Astrocyte (in vitro differentiated cells and primary cell): ENCODE measurements at regions not wholly inside any gene's neighbourhood (a gene's known extent, or its start where the extent isn't known, plus 50 kb on each side); places are given as distances from the start of the nearest gene placed in this dataset.

Source experiments
- CTCF ChIP-seq: IDR thresholded peaks from 2 replicates; pipeline ENCODE4 v1.5.1; 2011; ENCODE audit warnings: low read depth, mild to moderate bottlenecking, inconsistent platforms, low read length, moderate library complexity; ENCODE audit not compliant: insufficient read depth
- EZH2 ChIP-seq: IDR thresholded peaks from 2 replicates; pipeline ENCODE4 v1.6.1; 2012; ENCODE audit warnings: mild to moderate bottlenecking, low read length, inconsistent platforms; ENCODE audit not compliant: insufficient read depth

GRCh38 chr9:80883426-80883825 lies 805.9 kb downstream of the TLE1 start:
- TF ChIP-seq CTCF (no peak), EZH2 (no peak)
